T-helper 2 cell treated with Interferon-gamma antibody and Interleukin-4, amounts not matched to agents 100 ng/mL and 5 ng/mL, for 36 hours (primary cell): ENCODE measurements at regions not wholly inside any gene's neighbourhood (a gene's known extent, or its start where the extent isn't known, plus 50 kb on each side); places are given as distances from the start of the nearest gene placed in this dataset.

Source experiments
- intact Hi-C: fragments of 100-400 bp; cut with micrococcal nuclease; formaldehyde crosslinking; loops from one replicate; pipeline ENCODE4 v1.15.1; 2023

DNA sequence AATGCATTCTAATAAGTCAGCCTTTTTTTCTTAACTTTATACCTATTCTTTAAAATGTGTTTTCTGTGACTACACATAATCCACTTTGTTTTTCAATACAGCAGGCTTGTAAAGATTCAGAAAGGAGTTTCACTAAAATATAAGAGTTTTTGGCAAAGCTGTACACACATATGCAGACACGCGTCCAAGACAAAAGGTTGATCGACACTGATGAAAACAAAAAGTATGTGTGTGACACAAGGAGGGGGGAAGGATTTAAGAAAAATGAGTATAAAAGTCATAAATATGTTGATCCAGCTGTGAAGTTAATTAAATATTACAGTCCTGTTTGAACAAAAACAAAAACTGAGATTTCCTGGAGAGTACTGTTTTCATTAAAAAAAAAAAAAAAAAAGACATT is 294.5 kb upstream of the RARB start:
- intact Hi-C loops = no loop called here

GRCh38 chr3:25137606-25138005 is 290.5 kb upstream of the RARB start:
- intact Hi-C loops = no loop called here

DNA sequence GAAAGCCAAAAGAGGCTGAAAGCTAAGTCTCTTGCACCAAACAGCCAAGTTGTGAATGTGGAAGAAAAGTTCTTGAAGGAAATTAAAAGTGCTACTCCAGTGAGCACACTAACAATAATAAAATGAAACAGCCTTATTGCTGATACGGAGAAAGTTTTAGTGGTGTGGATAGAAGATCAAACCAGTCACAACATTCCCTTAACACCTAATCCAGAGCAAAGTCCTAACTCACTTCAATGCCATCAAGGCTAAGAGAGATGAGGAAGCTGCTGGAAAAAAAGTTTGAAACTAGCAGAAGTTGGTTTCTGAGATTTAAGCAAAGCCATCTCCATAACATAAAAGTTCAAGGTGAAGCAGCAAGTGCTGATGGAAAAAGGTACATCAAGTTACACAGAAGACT is 288.8 kb upstream of the RARB start:
- intact Hi-C loops = no loop called here

- intact Hi-C loops = no loop called here
Observed at GRCh38 chr3:25142609-25143355, 285.3 kb upstream of the RARB start.

- intact Hi-C loops = no loop called here
Observed at GRCh38 chr3:25143356-25144025, 284.6 kb upstream of the RARB start.

DNA sequence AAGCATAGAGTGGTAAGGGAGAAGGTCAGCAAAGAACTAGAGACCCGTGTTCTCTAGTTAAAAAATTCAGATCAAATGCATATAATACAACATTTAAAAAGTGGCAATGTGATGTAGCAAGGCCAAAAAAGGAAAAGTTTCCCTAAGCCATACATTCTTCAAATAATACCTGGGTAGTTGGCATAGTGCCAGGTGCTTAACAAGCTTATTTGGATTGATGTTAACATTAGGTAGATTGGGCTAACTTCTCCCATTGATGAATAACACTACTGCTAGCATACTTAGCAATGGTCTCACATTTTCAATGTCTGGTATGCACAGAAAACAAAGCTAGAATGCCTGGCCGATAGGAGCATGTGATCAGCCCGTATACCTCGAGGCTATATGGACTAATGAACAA is 283.6 kb upstream of the RARB start:
- intact Hi-C loops = no loop called here

GRCh38 chr3:25145176-25145575 is 282.9 kb upstream of the RARB start:
- intact Hi-C loops = no loop called here

GRCh38 chr3:25150199-25150598 is 277.9 kb upstream of the RARB start:
- intact Hi-C loops = no loop called here

DNA sequence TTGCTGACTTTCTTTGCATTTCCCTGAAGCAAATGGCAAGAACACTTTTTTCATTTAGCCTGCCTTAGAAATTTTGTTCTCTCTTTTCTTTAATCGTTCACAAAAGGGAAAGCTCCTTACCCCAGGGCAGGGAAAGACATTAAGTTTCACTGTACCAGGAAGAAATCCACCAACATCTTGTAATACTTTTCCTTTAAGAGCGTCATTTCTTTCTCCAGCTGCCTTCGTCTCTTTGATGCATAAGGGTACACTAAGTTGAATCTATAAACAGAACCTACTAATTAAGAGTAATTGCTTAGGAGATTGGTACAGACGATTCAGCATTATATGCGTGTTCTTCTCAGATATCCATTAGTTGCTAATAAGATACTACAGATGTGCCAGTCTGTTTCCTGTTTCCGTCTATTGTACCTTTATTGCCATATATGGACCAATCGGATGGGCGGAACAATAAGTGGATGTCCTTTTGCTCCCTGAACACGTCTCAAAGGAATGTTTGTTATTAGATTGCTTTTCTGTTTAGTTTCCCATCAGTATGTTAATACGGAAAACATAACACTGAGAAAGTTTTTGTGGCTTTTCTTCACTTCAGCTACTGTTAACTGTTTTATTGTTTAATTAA is 276.7 kb upstream of the RARB start:
- intact Hi-C loops = no loop called here

- intact Hi-C loops = no loop called here
Observed at GRCh38 chr3:25151903-25152295, 276.2 kb upstream of the RARB start.

DNA sequence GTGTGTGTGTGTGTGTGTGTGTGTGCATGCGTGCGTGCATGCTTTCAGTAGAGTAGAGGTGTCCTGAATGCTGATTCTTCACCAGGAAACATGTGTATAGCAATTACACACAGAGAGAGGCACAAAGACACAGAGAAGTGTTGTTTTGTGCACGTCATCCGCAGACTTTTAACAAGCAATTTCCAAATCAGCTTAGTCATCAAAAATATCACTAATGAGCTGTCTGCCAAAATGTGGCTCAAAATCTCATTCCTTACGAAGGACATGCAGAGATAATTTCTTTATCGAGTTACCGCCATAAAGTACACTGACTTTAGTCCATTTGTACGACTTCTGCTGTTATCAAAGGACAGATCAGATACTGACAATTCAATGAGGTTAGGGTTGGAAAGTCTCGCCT is 274.9 kb upstream of the RARB start:
- intact Hi-C loops = no loop called here

GRCh38 chr3:25153561-25153960 is 274.5 kb upstream of the RARB start:
- intact Hi-C loops = no loop called here

DNA sequence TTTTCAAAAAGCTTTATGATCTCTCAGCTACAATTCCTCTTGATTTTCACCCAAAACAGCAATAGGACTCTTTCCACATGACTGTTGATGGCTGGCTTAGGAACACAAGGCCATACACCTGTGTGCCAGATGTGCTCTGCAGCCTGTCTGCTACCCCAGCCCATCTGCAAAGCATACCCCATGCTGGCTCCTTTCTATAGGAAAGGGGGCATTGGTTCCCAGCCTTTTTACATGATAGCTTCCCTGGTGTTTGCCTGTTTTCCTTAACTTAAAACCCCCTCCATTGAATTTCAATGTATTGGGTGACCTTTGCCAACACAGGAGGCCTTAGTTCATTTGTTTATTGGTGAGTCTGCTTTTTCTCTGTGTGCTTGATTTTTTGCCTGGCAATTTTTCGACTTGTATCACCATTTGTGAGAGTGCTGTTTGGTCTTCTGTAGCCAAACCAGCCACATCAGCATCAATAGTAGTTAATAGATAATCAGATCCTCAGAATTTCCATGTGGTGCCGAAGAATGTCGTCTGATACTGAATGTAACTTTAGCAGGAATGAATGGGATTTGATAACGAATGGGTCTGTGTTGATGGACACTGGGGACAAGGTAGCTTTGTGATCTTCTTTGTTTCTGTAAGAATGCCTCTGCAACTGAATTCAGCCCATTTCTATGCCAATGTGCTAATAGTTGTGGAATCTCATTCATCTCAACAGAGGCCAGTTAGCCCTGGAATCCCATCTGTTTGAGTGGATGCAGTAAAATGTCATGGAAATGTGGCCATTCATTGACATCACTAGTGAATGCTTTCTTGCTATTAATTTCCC is 272.2 kb upstream of the RARB start:
- intact Hi-C loops = no loop called here

GRCh38 chr3:25156626-25157025 is 271.4 kb upstream of the RARB start:
- intact Hi-C loops = no loop called here

DNA sequence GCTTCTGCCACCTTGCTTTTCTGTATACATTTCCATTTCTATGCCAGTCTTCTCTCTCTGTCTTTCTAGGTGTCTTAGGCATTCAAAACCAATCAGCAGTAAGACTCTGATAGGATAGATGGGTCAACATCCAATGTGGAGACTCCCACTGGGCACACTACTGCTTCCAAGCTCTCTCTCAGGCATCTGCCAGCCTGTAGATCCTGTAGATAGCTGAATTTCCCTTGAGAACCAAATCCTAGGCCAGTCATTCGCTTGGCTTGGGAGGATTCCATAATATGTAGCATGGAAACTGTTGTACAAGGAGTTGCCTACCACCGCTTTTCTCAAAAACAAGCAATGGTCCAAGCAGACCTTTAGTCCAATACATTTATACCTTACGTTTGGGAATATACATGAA is 262.8 kb upstream of the RARB start:
- intact Hi-C loops = no loop called here

DNA sequence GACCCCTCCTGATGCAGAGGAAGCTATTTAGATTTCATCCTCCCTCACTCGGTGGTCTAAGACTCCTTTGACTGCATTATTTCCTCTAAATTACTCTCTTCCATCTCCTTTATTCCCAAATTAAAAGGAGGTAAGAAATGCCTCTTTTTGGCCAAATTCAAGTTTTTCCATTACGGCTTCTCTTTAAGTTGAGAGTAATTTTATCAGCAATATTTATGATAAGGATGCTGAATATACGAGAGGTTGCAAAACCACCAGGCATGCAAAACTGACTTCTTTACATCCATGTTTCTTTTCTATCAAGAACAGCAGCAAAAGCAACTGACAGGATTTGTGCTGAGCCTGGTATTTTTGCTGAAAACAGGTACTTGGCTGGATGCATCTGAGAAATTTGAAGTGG is 262.0 kb upstream of the RARB start:
- intact Hi-C loops = no loop called here

DNA sequence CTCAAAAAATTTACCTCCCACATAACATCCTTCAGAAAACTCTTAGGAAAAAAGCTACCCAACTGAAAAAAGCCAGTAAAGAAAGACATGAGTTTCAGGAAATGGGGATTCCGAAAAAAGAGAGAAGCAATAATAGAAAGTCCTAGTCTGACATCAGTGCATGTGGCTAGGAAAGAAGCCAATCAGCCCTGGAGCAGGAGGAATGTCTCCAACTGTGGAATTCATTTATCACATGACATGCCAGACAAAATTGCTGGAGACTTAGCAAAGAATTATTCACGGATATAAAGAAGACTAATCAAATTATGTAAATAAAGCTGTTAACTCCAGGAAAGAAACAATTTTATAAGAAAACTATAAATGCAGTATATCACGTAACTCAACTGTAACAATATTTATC is 258.9 kb upstream of the RARB start:
- intact Hi-C loops = no loop called here

- intact Hi-C loops = no loop called here
Observed at GRCh38 chr3:25170021-25170420, 258.0 kb upstream of the RARB start.

DNA sequence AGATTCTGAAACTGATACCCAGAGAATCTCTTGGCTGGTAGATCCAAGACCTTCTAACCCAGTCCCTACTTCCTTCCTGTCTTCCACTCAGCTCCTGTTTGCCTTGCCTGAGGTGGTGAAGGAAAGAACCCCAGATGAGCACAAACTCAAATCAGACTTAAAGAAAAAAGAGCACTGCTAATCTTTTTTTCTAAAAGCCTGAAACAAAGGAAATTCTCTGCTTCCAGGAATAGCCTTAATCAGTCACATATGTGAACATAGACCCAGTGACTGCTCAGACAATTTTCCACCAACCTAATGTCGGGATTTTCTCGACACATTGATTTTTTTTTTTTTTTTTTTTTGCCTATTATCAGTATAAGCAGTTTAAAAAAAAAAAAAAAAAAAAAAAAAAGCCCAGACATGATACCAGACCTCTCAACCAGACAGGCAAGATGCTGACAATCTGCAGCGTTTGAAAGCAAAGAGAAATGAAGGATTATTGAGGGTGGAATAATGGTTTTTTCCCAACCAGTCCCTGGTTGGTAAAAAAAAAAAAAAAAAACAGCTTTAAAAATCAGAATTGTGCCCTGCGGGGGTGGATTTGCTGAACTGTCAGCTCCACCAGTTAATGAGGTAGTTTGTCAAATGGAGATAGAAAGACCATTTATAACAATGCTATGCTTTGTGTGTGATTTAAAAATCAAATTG is 256.8 kb upstream of the RARB start:
- intact Hi-C loops = no loop called here

- intact Hi-C loops = no loop called here
Observed at GRCh38 chr3:25171897-25172296, 256.2 kb upstream of the RARB start.

DNA sequence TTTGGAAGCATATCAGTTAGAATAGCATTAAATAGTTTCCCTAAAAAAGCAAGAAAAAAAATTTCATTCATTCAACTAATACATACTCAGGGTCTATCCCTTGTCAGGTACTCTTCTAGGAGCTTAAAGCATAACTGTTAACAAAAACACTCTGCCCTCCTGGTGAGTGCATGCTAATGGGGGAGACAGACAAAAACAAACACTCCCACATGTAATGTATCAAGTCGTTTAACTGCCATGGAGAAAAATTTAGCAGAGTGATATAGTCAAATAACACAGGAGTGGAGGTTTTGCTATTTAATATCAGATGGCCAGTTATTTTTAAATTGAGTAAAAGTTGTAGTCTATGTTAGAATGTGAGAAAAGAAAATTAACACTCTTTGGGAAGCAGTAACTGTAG is 254.5 kb upstream of the RARB start:
- intact Hi-C loops = no loop called here
